ENCODE measurements at regions not wholly inside any gene's neighbourhood (a gene's known extent, or its start where the extent isn't known, plus 50 kb on each side); places are given as distances from the start of the nearest gene placed in this dataset.

DNA sequence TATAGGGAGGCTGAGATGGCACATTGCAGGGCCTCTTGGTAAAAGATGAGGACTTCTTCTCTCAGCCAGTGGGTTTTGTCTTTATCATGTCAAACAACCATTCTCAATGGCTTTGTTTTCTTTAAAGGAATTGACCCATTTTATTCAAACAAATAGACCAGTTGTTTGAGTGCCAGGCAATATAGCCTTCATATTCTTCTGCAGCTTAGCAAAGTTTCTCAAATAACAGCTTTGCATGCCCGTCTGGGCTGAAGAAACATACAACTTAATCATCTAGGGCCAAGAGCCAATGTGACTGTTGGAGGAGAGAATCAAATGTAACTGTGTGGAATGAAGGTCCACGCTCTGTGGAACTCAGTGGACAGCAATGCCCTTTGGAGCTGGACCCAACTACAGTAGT is 57.4 kb upstream of the ADRA1B start:
- H3K4me1 Mint-ChIP-seq = no peaks in the 10 kb centered on the region
- no peaks in the 10 kb centered on the region for H3K27me3 ChIP-seq (ENCODE audit: control insufficient read depth in 2 of 2, insufficient read depth in 2 of 2, low read length in 2 of 2)
- H3K27ac Mint-ChIP-seq = no peak overlapping the region
- intact Hi-C loops (cut with micrococcal nuclease) = no loop called here
- ATAC-seq (no peak), DNase-seq (no peak)
- no peaks in the 10 kb centered on the region for H3K9me3 ChIP-seq (ENCODE audit: control insufficient read depth in 2 of 3, low read length in 3 of 3)
- ChIA-PET CTCF (no interaction called here), POLR2A (no interaction called here)
- no peak overlapping the region for H3K4me3 Mint-ChIP-seq
- H3K27me3 Mint-ChIP-seq = peaks cover 2 to 18% (median 16%) of the 10 kb centered on the region in 5 donors
- H3K36me3 Mint-ChIP-seq = no peaks in the 10 kb centered on the region
- H3K4me3 ChIP-seq (ENCODE audit: low read length) = no peak overlapping the region
- H3K4me1 ChIP-seq (ENCODE audit: control insufficient read depth in 2 of 2, insufficient read depth in 2 of 2, low read length in 2 of 2) = no peaks in the 10 kb centered on the region
- H3K36me3 ChIP-seq (ENCODE audit: control insufficient read depth in 2 of 3, insufficient read depth in 3 of 3, low read length in 3 of 3) = no peaks in the 10 kb centered on the region
- H3K27ac ChIP-seq (ENCODE audit: low read depth, low read length) = no peak overlapping the region
- H3K9me3 Mint-ChIP-seq = peaks cover 0 to 4% (median 0%) of the 10 kb centered on the region in 11 donors

DNA sequence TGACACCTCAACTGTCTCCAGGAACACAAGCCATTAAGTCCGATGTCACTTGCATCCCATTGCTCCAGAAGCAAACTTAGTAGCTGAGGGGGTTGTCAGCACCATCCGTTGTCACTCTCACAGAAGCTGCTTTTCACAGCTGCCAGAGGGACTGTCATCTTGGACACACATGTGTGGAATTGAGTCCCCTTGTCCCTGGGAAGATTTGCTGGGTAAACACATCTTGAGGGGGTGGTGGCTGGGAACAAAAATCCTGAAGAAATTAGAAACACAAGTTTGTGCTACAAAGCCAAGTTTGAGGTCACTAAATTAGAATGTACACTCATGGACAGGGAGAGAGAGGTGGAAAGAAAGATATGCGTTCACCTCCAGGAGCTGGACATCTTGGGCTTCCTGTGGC is 55.2 kb upstream of the ADRA1B start:
- no peaks in the 10 kb centered on the region for H3K36me3 Mint-ChIP-seq
- POLR2A ChIA-PET = no interaction called here
- DNase-seq (no peak), ATAC-seq (no peak)
- CTCF ChIA-PET = no interaction called here
- H3K9me3 Mint-ChIP-seq = peaks cover 0 to 6% (median 0%) of the 10 kb centered on the region in 11 donors
- no peak overlapping the region for H3K27ac ChIP-seq (ENCODE audit: low read depth, low read length)
- H3K27me3 ChIP-seq (ENCODE audit: control insufficient read depth in 2 of 2, insufficient read depth in 2 of 2, low read length in 2 of 2) = no peaks in the 10 kb centered on the region
- no peaks in the 10 kb centered on the region for H3K9me3 ChIP-seq (ENCODE audit: control insufficient read depth in 2 of 3, low read length in 3 of 3)
- no peak overlapping the region for H3K27ac Mint-ChIP-seq
- no peaks in the 10 kb centered on the region for H3K4me1 ChIP-seq (ENCODE audit: control insufficient read depth in 2 of 2, insufficient read depth in 2 of 2, low read length in 2 of 2)
- peaks cover 0 to 3% (median 0%) of the 10 kb centered on the region in 7 donors for H3K4me1 Mint-ChIP-seq
- H3K4me3 ChIP-seq (ENCODE audit: low read length) = no peak overlapping the region
- peaks cover 13 to 37% (median 25%) of the 10 kb centered on the region in 5 donors for H3K27me3 Mint-ChIP-seq
- no peak overlapping the region for H3K4me3 Mint-ChIP-seq
- H3K36me3 ChIP-seq (ENCODE audit: control insufficient read depth in 2 of 3, insufficient read depth in 3 of 3, low read length in 3 of 3) = no peaks in the 10 kb centered on the region
- intact Hi-C loops (cut with micrococcal nuclease) = no loop called here

DNA sequence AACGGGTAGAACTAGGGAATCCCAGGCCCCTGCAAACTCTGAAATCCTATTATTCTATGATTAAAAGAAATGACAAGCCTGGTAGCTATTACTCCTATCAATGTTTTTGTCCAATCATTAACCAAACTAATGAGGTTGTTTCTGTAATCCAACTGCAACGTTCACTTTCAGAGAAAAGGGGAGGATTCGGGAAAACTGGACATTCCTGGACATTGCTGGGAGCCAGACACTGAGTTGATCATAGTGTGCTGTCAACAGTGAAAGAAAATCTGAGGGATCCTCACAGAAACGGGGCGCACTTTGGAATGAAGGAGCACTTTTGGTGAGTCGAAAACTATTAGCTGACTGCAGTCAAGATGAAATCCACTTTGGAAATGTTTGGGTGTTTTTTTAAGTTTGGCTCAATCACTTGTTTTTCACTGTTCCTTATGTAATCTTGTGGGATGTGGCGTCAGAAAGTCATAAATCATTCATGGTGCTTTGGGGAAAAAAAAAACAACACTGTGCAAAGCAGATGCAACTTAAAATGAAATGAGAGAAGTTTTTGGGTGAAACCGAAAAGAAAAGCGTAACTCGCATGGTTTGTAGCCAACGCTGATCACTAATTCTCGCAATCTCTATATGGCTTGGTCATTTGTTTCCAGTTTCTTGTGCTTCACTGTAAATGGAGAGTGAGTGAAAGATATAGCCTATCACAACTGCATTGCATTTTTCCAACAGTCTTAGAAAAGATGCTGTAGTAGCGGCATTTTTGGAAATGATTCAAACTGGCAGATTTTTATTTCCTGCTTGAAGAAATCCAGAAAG is 51.2 kb upstream of the ADRA1B start:
- Histone ChIP-seq H3K4me3 (ENCODE audit: low read length) (no peak overlapping the region), H3K4me1 (ENCODE audit: control insufficient read depth in 2 of 2, insufficient read depth in 2 of 2, low read length in 2 of 2) (no peaks in the 10 kb centered on the region), H3K27me3 (ENCODE audit: control insufficient read depth in 2 of 2, insufficient read depth in 2 of 2, low read length in 2 of 2) (no peaks in the 10 kb centered on the region), H3K36me3 (ENCODE audit: control insufficient read depth in 2 of 3, insufficient read depth in 3 of 3, low read length in 3 of 3) (no peaks in the 10 kb centered on the region), H3K9me3 (ENCODE audit: control insufficient read depth in 2 of 3, low read length in 3 of 3) (no peaks in the 10 kb centered on the region), H3K27ac (ENCODE audit: low read depth, low read length) (no peak overlapping the region)
- CTCF ChIA-PET = no interaction called here
- no peak overlapping the region for H3K27ac Mint-ChIP-seq
- peaks cover 0 to 3% (median 0%) of the 10 kb centered on the region in 7 donors for H3K4me1 Mint-ChIP-seq
- H3K4me3 Mint-ChIP-seq = no peak overlapping the region
- intact Hi-C loops (cut with micrococcal nuclease) = no loop called here
- peaks cover 26 to 40% (median 31%) of the 10 kb centered on the region in 5 donors for H3K27me3 Mint-ChIP-seq
- H3K36me3 Mint-ChIP-seq = no peaks in the 10 kb centered on the region
- H3K9me3 Mint-ChIP-seq = peaks cover 0 to 6% (median 0%) of the 10 kb centered on the region in 11 donors
- POLR2A ChIA-PET = no interaction called here
- DNase-seq (no peak), ATAC-seq (no peak)

DNA sequence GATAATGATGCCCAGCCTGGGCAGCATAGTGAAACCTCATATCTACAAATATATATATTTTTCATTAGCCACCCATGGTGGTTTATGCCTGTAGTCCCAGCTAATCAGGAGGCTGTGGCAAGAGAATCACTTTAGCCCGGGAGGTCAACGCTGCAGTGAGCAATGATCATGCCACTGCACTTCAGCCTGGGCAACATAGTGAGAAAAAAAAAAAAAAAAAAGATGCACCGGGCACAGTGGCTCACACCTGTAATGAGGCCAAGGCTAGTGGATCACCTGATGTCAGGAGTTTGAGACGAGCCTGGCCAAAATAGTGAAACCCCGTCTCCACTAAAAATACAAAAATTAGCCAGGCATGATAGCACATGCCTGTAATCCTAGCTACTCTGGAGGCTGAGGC is 50.2 kb upstream of the ADRA1B start:
- H3K36me3 ChIP-seq (ENCODE audit: control insufficient read depth in 2 of 3, insufficient read depth in 3 of 3, low read length in 3 of 3) = no peaks in the 10 kb centered on the region
- no peak overlapping the region for H3K27ac Mint-ChIP-seq
- no peaks in the 10 kb centered on the region for H3K9me3 ChIP-seq (ENCODE audit: control insufficient read depth in 2 of 3, low read length in 3 of 3)
- H3K4me3 Mint-ChIP-seq = no peak overlapping the region
- ATAC-seq (no peak), DNase-seq (no peak)
- CTCF ChIA-PET = no interaction called here
- no peak overlapping the region for H3K27ac ChIP-seq (ENCODE audit: low read depth, low read length)
- peaks cover 26 to 40% (median 33%) of the 10 kb centered on the region in 5 donors for H3K27me3 Mint-ChIP-seq
- no peaks in the 10 kb centered on the region for H3K36me3 Mint-ChIP-seq
- peaks cover 0 to 3% (median 0%) of the 10 kb centered on the region in 7 donors for H3K4me1 Mint-ChIP-seq
- peaks cover 0 to 6% (median 0%) of the 10 kb centered on the region in 11 donors for H3K9me3 Mint-ChIP-seq
- H3K27me3 ChIP-seq (ENCODE audit: control insufficient read depth in 2 of 2, insufficient read depth in 2 of 2, low read length in 2 of 2) = no peaks in the 10 kb centered on the region
- no peak overlapping the region for H3K4me3 ChIP-seq (ENCODE audit: low read length)
- POLR2A ChIA-PET = no interaction called here
- H3K4me1 ChIP-seq (ENCODE audit: control insufficient read depth in 2 of 2, insufficient read depth in 2 of 2, low read length in 2 of 2) = no peaks in the 10 kb centered on the region
- intact Hi-C loops (cut with micrococcal nuclease) = no loop called here
